GM18909 (cell line): ENCODE measurements at regions not wholly inside any gene's neighbourhood (a gene's known extent, or its start where the extent isn't known, plus 50 kb on each side); places are given as distances from the start of the nearest gene placed in this dataset.
"Not testable (repeated sequence)": the region's sequence is repeated elsewhere in the genome, so short reads cannot be mapped to it uniquely, and the experiment has no call there.

ENCODE experiments used
- ATAC-seq: cut with Tn5 transposase; IDR thresholded peaks from one replicate; pipeline ENCODE4 v1.9.1; 2021; ENCODE audit warnings: mild to moderate bottlenecking; ENCODE audit not compliant: unreplicated experiment, poor library complexity

DNA sequence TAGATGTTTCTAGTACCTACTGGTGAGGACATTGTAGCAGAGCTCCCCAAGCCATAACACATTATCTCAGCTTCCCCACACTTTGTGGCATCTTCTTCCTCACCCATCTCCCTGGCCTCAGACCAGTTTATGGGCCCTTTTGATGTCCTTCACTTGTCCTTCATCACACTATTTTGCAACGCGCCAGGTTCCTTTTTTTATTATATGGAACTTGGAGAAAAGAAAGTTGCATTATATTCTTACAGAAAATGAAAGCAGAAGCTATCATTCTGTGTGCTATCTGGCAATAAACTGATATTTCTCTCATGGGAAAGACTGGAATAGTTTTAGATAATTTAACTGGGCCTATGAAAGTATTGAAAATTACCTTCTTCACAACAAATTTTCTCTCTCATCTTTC is 196.9 kb upstream of the ETV3 start:
- no peak for ATAC-seq

DNA sequence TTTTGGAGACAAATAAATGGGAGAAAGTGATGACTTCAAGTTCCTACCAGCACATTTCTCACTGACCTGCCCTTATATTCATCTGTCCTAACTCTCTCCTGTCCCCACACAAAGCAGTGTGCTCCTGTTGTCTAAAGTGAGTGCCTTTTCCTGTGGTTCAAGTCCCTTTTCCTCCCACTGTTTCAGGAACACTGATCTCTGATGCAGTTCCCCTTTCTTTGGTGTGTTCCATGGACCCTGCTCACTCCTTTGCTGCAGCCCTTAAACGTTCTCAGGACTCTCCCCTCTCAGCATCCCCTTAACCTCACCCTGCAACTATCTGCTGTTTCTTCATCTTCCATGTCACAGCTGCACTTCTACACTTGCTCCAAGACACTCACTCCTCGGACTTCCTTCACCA is 195.8 kb upstream of the ETV3 start:
- no peak for ATAC-seq

GRCh38 chr1:157330177-157330576 is 192.0 kb upstream of the ETV3 start:
- not testable (repeated sequence) for ATAC-seq

GRCh38 chr1:157328120-157328519 is 189.9 kb upstream of the ETV3 start:
- not testable (repeated sequence) for ATAC-seq

DNA sequence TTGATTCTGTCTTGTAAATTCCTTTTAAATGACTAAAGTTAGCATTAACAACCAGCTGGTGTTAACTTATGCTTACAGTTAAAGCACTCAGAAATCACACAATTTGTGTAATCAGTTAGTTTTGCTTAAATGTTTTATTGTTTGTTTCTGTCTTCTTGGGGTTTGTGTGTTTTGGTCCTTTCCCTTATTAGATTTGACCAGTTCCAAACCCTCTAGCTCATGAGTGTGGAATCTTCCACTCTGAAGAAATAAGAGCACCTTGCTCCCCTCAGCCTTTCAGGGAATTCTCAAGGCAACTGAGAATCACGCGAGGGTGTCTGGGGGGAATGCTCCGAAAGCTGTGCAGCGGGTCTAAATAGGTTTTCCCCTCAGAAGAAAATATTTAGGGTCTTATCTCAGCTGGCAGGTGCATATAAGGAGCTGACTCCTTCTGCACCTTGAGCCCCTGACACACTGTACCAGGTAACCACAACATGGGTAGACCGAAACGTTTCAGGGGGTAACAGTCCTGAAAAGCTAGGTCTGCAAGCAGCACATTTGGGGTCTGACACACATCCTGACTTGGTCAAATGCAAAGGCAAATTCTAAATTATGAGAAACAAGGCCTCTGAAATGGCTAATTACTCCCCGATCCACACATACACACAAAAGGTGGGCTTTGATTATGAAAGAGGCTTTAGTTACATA is 188.1 kb upstream of the ETV3 start:
- no peak for ATAC-seq

- no peak for ATAC-seq
Measured at GRCh38 chr1:157325220-157325619, 187.0 kb upstream of the ETV3 start.

DNA sequence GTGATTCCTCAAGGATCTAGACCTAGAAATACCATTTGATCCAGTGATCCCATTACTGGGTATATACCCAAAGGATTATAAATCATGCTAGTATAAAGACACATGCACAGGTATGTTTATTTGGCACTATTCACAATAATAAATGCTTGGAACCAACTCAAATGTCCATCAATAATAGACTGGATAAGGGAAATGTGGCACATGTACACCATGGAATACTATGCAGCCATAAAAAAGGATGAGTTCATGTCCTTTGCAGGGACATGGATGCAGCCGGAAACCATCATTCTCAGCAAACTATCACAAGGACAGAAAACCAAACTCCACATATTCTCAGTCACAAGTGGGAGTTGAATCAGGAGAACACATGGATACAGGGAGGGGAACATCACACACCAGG is 183.8 kb upstream of the ETV3 start:
- not testable (repeated sequence) for ATAC-seq

- no peak for ATAC-seq
Measured at GRCh38 chr1:157319567-157319966, 181.4 kb upstream of the ETV3 start.

GRCh38 chr1:157317229-157317628 is 179.0 kb upstream of the ETV3 start:
- not testable (repeated sequence) for ATAC-seq

- no peak for ATAC-seq
Measured at GRCh38 chr1:157315544-157315943, 177.3 kb upstream of the ETV3 start.

- ATAC-seq = no peak
Measured at GRCh38 chr1:157314408-157314807, 176.2 kb upstream of the ETV3 start.

GRCh38 chr1:157313240-157313807 is 175.1 kb upstream of the ETV3 start:
- ATAC-seq = no peak

DNA sequence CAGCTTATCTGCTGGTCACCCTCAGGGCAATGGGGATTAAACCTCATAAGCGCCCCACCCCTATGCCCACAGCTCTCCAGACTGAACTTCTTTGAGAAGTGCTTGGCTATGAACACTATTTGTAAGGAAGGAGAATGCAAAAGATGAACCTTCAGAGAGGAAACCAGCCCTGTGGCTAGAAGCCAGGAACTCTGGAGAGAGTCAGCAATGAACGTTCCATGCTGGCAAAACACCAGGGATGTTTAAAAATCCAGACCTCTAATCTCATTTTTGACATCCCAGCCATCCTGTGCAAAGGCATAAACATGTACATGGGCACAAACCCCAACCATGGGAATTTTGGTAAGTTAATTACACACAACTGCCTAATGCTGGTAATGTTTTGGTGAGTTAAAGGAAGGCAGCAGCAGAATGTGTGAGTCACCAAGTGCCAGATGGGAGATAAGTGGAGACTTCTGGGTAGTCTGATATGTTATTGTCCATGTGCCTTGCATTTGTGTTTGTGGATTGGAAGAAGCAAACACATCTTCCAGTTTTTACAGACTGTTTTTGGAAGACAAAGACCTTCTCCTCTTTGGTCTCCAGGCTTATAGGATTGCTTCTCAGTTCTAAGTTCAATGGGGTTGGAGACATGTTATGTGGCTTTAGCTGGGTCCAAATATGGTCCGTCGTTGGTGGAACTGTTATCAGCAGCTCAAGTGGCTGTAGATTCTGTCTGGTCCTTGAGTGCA is 174.1 kb upstream of the ETV3 start:
- no peak for ATAC-seq

DNA sequence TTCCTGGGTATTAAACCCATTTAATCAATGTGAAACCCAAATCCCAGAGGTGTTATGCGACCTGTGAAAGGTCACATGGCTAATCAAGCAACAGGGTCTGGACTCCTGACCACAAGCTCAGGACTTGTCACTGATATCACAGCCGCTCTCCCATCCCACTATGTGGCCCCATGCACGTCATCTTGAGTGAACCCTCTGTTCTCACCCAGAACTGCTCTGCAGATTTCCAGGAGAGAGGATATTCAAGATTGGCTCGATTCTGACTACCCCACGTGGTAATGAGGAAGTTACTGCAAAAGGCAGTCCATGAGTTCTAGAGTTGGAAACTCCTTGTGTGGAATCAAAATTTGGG is 173.5 kb upstream of the ETV3 start:
- no peak for ATAC-seq

- ATAC-seq = peak; percentile 55
Measured at GRCh38 chr1:157310805-157311729, 172.9 kb upstream of the ETV3 start.

- ATAC-seq = no peak
Measured at GRCh38 chr1:157310401-157310800, 172.2 kb upstream of the ETV3 start.

DNA sequence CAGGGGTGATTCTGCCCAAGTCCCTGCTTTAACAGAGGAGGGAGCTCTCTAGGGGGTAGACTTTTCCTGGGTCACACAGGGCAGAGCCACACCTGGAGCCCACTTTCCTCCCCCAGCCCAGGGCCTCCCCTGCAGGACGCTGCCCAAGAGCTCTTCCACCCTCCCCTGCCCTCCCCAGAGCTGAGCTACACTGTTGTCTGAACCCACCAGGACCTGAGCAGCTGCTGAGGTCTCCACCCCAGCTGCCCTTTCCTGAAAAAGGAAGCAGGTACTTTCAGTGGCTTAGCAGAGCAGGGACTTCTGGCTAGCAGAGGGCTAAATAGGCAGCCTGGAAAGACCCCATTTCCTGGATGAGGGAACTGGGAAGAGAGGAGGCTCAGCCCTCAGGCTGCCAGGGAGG is 169.3 kb upstream of the ETV3 start:
- peak; percentile 58 for ATAC-seq

DNA sequence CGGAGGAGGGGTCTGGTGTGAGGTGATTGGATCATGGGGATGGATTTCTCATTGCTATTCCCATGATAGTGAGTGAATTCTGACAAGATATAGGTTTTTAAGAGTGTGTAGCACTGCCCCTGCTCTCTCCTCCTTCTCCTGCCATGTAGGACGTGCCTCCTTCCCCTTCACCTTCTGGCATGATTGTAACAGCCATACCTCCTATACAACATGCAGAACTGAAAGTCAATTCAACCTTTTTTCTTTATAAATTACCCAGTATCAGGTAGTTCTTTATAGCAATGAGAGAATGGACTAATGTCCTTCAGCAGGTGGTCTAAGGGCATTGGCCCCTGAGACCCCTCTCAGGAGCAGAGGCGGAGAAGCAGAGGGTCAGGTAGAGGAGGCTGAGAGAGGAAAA is 168.7 kb upstream of the ETV3 start:
- ATAC-seq = no peak

GRCh38 chr1:157304271-157304670 is 166.1 kb upstream of the ETV3 start:
- ATAC-seq = no peak

- ATAC-seq = no peak
Measured at GRCh38 chr1:157302724-157303123, 164.5 kb upstream of the ETV3 start.

DNA sequence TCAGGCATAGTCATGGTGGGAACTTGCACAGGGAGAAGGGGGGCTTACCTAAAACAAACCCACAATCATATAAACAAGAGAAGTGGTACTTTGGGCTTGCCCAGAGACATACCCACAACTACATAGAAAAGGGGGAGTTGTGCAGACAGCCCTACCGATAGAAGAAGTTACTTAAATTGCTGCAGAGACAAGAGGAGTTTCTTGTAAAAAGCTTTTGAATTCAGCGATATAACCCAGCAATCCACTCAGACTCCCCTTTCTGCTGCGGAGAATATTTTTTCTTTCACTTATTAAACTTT is 164.0 kb upstream of the ETV3 start:
- no peak for ATAC-seq
